Hippocampal formation (tissue), 2 donors: ENCODE measurements at regions not wholly inside any gene's neighbourhood (a gene's known extent, or its start where the extent isn't known, plus 50 kb on each side); places are given as distances from the start of the nearest gene placed in this dataset.

Experiments used
- DNase-seq, 2 donors: peaks; one replicate each; lab custom pipeline; 2025; lab: John Stamatoyannopoulos, UW

- DNase-seq, result no peak
These were observed 204.1 kb upstream of the NFE2L3 start for GRCh38 chr7:25947669-25948516.

- no peak for DNase-seq
These were observed 202.1 kb upstream of the NFE2L3 start for GRCh38 chr7:25949736-25950487.

DNA sequence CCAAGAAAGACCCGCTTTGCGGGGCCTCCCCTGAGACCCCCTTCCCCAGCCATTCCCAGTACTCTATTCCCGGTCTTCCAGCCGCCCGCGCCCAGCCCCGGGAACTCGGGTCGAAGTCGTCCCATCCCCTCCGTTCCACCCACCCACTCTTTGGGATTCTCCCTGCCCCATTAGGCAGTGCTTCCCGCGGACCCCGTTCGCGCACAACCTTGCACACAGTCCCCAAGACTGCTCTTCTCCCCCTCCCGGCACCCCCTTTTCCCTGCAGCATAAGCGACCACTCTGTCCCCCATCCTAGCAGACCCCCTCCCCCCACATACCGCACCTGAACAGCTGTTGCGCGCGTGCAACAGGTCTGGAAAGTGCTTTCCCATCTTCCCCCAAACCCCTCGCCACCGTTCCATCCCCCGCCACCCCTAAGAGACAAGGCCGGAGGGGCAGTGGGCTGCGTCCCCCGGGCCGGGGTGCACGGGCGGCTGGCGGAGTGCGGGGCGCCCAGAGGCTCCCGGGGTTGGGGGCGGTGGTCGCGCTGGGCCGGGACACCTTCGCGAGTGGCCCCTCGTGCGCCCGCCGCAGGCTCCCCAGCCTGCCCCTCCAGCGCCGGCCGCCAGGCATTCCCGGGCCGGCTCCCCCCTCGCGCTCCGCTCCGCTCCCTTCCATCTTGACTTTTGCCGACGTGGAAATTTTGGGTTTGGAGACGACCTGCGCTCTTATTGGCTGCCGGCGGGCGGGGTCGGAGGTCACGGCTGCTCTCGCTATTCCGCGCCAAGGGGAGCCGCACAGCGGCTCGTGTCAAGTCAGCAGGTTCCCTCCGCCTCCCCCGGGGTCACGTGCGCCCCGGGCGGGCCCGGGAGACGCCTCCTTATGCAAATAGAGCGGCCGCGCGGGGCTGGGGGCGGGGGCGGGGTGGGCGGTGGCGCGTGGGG, 201.2 kb upstream of the NFE2L3 start:
- peak; percentile 3 to 35 for DNase-seq

- no peak for DNase-seq
These were observed 200.4 kb upstream of the NFE2L3 start for GRCh38 chr7:25951414-25952260.

DNA sequence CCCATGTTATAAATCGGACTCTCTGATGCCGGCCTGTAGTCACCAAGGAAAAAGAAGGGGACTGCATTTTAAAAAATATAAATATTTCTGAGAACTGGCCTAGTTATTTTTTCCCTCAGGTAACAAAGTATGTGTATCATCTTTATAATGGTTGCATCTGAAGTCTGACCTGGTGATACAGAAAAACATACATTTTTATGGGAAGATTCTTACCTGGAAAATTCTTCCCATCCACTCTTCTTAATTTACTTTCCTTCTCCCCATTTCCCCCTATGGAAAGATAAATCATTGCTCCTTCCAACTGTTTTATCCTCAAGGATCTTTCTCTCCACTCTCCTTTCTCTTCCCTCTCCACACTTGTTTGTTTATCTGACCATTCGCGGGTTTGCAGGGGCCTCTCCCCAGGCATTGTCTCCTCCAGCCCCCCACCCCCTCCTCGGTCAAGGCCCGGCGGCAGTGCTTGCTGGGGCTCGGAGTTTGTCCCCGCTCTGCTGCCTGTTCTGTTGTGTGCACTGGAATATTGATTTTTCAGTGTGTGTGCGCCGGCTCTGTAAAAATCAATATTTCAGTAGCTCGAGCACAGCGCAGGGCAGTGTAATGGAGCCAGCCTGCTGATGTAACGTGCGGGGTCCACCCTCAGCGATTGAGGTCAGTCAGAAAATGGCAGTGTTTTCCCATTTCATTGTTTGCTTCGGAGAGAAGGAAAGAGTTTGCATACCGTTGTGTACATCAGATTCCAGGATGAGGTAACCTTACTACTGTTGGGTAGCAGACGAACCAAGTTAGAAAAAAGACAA, 199.5 kb upstream of the NFE2L3 start:
- DNase-seq, result no peak

- DNase-seq, result no peak
These were observed 198.1 kb upstream of the NFE2L3 start for GRCh38 chr7:25953859-25954258.

DNA sequence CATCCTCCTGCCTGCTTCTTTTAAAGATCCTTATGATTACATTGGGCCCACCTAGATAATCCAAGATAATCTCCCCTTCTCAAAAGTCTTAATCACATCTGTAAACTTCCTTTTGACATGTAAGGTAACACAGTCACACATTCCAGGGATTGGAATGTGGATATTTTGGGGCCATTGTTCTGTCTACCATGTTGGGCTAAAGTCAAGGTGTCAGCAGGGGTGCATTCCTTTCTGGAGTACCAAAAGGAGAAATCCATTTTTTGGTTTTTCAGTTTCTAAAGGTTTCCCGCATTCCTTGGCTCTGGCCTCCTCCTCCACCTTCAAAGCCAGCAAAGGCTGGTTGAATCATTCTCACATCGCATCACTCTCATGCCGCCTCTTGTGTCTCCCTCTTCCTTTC, 197.6 kb upstream of the NFE2L3 start:
- no peak for DNase-seq

GRCh38 chr7:25959168-25959734, 192.7 kb upstream of the NFE2L3 start:
- DNase-seq, result no peak

- DNase-seq, result no peak
These were observed 188.3 kb upstream of the NFE2L3 start for GRCh38 chr7:25963733-25964132.

- DNase-seq, result no peak
These were observed 187.5 kb upstream of the NFE2L3 start for GRCh38 chr7:25964483-25964991.

DNA sequence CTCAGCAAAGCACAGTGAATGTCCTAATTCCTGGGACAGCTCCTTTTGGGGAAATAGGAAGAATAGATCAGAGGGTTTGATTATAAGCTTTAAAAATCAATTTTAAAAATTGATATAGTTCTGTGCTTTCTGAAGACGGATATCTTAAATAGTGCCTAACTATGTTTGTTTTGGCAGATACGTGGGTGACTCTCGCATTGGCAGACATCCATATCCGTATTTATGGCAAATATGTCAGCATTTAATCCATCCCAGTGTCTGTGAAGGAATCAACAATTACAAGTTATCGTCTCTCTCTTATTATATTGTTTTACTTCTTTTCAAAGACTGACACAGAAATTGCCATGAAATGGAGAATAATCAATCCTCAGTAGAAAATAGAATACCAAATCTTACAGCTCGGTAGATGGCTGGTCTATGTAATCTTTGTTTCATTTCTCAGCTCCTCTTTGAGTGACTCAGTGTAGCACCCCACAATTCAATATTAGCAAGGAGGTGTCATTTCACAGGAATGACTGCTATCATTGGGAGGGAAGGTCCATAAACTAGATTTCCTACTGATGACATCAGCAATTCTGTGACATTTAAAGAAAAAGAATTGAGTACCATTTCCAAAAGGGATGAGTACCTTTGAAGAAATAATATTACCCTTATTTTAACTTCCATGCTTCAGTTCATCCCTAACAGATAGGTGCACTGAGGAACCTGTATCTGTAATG, 186.4 kb upstream of the NFE2L3 start:
- DNase-seq, result no peak

DNA sequence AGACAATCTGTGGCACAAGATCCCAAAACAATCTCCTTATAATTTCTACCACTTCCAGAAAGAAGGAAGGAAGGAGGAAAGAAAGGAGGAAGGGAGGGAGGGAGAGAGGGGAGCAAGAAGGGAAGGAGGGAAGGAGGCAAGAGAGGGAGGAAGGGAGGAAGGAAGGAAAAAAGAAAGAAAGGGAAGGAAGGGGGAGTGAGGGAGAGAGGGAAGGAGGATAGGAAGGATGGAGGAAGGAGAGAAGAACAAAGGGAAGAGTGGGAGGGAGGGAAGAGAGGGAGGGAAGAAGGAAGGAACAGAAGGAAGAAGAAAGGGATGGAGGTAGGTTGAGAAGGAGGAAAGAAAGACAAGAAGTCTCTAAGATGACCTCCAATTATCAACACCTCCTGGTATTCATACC, 185.5 kb upstream of the NFE2L3 start:
- DNase-seq, result no peak

DNA sequence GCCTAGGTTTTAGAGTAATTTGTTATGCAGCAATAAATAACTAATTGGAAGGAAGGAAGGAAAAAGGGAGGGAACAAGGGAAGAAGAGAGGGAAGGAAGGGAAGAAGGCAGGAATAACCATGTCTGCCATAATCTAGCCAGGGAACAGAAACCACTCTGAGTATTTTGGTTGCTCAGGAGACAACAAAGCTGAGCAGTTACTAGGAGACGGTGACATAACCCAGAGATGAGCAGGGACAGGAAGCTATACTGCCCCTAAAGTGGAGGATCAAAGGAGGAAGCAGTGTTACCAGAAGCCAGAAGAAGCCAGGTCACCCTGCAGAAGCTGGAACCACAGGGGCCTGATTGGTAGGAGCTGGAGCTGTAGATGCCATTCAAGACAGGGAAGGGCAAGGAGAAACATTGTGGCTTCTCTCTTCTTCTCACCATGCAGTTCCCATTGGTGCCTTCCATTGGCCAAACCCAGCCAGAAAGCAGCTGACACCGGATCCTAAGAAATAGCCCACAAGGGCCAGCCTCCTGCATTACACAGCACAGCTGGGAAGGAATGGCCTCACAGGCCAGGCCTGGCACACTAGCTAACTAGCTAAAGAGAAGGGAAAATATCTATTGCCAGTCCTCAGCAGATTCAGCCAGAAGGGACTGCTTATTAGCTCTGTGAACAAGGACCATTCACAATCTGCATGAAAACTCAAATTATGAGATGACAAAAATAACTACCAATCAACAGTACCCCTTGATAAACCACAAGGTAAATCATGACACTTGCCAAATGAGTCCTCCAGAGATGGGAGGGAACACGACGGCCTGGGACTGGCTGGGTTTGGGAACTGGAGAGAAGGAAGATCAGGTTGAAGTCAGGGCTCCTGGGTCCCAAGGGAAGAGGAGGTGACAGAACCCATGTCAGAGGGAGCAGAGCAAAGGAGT, 184.5 kb upstream of the NFE2L3 start:
- no peak for DNase-seq

- DNase-seq, result no peak
These were observed 183.6 kb upstream of the NFE2L3 start for GRCh38 chr7:25968205-25968993.

DNA sequence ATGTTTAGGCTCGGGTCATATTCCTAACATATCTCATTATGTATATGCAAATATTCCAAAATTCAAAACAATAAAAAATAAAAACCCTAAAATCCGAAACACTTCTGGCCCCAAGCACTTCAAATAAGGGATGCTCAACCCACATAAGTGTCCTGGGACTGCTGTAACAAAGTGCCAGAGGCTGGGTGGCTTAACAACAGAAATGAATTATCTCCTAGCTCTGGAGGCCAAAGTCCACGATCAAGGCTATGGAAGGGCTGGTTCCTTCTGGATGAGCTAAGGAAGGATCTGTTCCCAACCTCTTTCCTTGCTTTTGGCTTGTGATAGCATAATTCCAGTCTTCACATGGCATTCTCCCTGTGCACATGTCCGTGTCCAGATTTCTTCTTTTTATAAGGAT, 181.6 kb upstream of the NFE2L3 start:
- no peak for DNase-seq

GRCh38 chr7:25970911-25971310, 181.1 kb upstream of the NFE2L3 start:
- DNase-seq, result no peak

DNA sequence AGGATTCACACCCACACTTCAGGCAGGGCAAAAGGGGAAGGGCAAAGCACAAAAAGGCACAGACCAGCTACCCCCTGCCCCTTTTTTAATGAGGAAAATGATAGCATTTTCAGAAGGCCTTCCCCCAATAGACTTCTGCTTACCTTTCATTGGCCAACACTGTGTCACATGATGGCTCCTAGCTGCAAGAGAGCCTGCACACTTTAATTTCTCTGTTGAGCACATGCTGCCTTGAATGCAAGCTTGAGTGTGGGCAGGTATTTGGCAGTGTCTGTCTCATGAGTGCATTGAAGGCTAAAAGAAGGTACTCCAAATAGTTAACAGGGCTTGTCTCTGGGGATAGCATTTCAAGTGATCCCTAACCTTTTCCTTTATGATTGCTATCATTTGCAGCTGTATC, 175.4 kb upstream of the NFE2L3 start:
- no peak for DNase-seq
